ENCODE measurements at regions not wholly inside any gene's neighbourhood (a gene's known extent, or its start where the extent isn't known, plus 50 kb on each side); places are given as distances from the start of the nearest gene placed in this dataset.

GRCh38 chr17:72357764-72358365, 237.0 kb downstream of the SOX9 start:
- TF ChIP-seq CTCF (IDR thresholded peaks at IDR 0.05): no peak
- no peak for TF ChIP-seq POLR2A (IDR thresholded peaks at IDR 0.05)
- TF ChIP-seq EP300 (IDR thresholded peaks at IDR 0.05): no peak

All from ovary (tissue), 3 donors.